ENCODE measurements at regions not wholly inside any gene's neighbourhood (a gene's known extent, or its start where the extent isn't known, plus 50 kb on each side); places are given as distances from the start of the nearest gene placed in this dataset.

DNA sequence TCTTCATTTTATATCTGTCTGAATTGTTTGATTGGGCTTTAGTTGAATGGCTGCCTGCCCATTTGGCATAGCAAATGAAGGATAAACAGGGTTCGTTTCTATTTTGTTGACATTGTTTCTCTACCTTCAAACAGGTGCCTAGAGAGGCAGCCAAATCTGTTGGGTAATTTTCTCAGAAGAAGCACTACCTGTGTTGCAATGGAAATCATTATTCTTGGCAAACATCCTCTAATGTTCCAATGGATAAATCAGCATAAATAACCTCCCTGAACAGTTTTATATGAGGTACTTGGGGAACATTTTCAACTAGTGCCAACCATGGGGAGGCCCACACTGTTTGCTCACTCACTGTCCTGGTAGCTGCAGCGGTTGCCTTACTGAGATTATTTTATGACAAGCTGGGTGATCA lies 64.4 kb upstream of the PLPP4 start:
- no peak for TF ChIP-seq SUZ12 (IDR thresholded peaks at IDR 0.05)
- no peak for TF ChIP-seq FOXA1 (IDR thresholded peaks at IDR 0.05)
- TF ChIP-seq ZNF384 (IDR thresholded peaks at IDR 0.05), result no peak
